DND-41 (cell line): ENCODE measurements at regions not wholly inside any gene's neighbourhood (a gene's known extent, or its start where the extent isn't known, plus 50 kb on each side); places are given as distances from the start of the nearest gene placed in this dataset.

Source experiments
- EZH2 ChIP-seq: IDR thresholded peaks from 3 replicates; pipeline ENCODE4 v1.6.1; 2012; ENCODE audit warnings: borderline replicate concordance, low read depth, mild to moderate bottlenecking, moderate library complexity, low read length, inconsistent platforms; ENCODE audit not compliant: severe bottlenecking
- TF ChIP-seq, protein P1 (sequence below): IDR thresholded peaks from 2 replicates; pipeline ENCODE4 v1.5.1; 2012; ENCODE audit warnings: borderline replicate concordance, low read length, moderate library complexity, mild to moderate bottlenecking; ENCODE audit not compliant: poor library complexity, severe bottlenecking; ENCODE audit errors: extremely low read depth

DNA sequence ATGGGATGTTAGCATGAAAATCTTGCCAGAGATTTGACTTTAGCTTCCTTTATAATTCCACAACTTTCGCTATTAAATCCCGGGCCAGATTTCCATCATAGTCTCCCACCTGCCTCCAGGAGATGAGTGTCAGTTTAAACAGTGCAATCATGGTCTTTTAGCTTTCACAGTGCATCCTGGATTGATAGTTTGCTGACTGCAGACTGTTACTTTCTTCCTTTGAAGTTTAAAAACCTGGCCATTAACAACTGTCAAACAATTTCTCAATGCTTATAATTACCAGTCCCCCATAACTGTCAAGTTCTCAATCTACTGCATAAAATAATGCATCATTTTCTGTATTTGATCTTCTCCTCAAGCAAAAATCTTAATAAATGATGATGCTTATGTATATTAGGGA, 108.4 kb upstream of the FSTL5 start:
- TF ChIP-seq, protein P1, sequence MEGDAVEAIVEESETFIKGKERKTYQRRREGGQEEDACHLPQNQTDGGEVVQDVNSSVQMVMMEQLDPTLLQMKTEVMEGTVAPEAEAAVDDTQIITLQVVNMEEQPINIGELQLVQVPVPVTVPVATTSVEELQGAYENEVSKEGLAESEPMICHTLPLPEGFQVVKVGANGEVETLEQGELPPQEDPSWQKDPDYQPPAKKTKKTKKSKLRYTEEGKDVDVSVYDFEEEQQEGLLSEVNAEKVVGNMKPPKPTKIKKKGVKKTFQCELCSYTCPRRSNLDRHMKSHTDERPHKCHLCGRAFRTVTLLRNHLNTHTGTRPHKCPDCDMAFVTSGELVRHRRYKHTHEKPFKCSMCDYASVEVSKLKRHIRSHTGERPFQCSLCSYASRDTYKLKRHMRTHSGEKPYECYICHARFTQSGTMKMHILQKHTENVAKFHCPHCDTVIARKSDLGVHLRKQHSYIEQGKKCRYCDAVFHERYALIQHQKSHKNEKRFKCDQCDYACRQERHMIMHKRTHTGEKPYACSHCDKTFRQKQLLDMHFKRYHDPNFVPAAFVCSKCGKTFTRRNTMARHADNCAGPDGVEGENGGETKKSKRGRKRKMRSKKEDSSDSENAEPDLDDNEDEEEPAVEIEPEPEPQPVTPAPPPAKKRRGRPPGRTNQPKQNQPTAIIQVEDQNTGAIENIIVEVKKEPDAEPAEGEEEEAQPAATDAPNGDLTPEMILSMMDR, result no peak
- TF ChIP-seq EZH2, result no peak
